Fibroblast of lung (primary cell): ENCODE measurements at regions not wholly inside any gene's neighbourhood (a gene's known extent, or its start where the extent isn't known, plus 50 kb on each side); places are given as distances from the start of the nearest gene placed in this dataset.

Source experiments
- DNase-seq, 2 donors: peaks; one replicate each; pipeline versions ENCODE4 v3.0.0 to v3.0.0-alpha.2; 2010; ENCODE audit warnings: low read depth in 2 of 2
- H2AFZ ChIP-seq: 2 replicates; pipeline ENCODE4 v1.5.1; 2012; ENCODE audit warnings: low read length, control low read depth, inconsistent platforms
- H3K27ac ChIP-seq: 2 replicates; pipeline ENCODE4 v1.5.1; 2011; ENCODE audit warnings: low read length, control low read depth; ENCODE audit not compliant: insufficient read depth
- H3K27me3 ChIP-seq: 2 replicates; pipeline ENCODE4 v1.5.1; 2011; ENCODE audit warnings: mild to moderate bottlenecking, low read length; ENCODE audit not compliant: control insufficient read depth, insufficient read depth
- H3K36me3 ChIP-seq: 2 replicates; pipeline ENCODE4 v1.5.1; 2011; ENCODE audit warnings: low read length; ENCODE audit not compliant: control insufficient read depth, insufficient read depth
- H3K4me1 ChIP-seq: 2 replicates; pipeline ENCODE4 v1.5.1; 2011; ENCODE audit warnings: low read length; ENCODE audit not compliant: control insufficient read depth, insufficient read depth; ENCODE audit errors: extremely low read depth
- H3K4me2 ChIP-seq: 2 replicates; pipeline ENCODE4 v1.5.1; 2011; ENCODE audit warnings: low read length, control low read depth; ENCODE audit not compliant: insufficient read depth; ENCODE audit errors: extremely low read depth
- H3K4me3 ChIP-seq, 4 experiments: fragments of 200-600 bp in 1 of 4; sonication (generic) in 1 of 4; replicated peaks in 1 of 4; 2 replicates each; pipeline ENCODE4 v1.5.1; 2011 to 2016; ENCODE audit warnings: low read length in 4 of 4, low read depth in 3 of 4, mild to moderate bottlenecking in 3 of 4, control low read depth in 2 of 4, inconsistent platforms in 1 of 4, mixed read lengths in 1 of 4; ENCODE audit not compliant: insufficient read depth in 1 of 4; ENCODE audit errors: control extremely low read depth in 1 of 4
- H3K79me2 ChIP-seq: 2 replicates; pipeline ENCODE4 v1.5.1; 2012; ENCODE audit warnings: mild to moderate bottlenecking, low read length, inconsistent platforms; ENCODE audit not compliant: control insufficient read depth, insufficient read depth
- H3K9ac ChIP-seq: 2 replicates; pipeline ENCODE4 v1.5.1; 2011; ENCODE audit warnings: mild to moderate bottlenecking, low read length, control low read depth; ENCODE audit not compliant: insufficient read depth
- H3K9me3 ChIP-seq: 2 replicates; pipeline ENCODE4 v1.5.1; 2012; ENCODE audit warnings: low read depth, low read length; ENCODE audit not compliant: control insufficient read depth, insufficient read depth
- H4K20me1 ChIP-seq: 2 replicates; pipeline ENCODE4 v1.5.1; 2011; ENCODE audit warnings: low read length; ENCODE audit not compliant: control insufficient read depth, insufficient read depth; ENCODE audit errors: extremely low read depth
- CTCF ChIP-seq, 2 donors: IDR thresholded peaks in 1 of 2; conservative IDR thresholded peaks in 1 of 2; 1 replicate in 1 of 2; 2 replicates in 1 of 2; pipeline ENCODE4 v1.5.1; 2011 to 2012; ENCODE audit warnings: low read length in 2 of 2, control low read depth in 1 of 2, inconsistent platforms in 1 of 2, low read depth in 1 of 2, mild to moderate bottlenecking in 1 of 2
- EZH2 ChIP-seq: IDR thresholded peaks from 2 replicates; pipeline ENCODE4 v1.5.1; 2012; ENCODE audit warnings: low read length, control low read depth, mild to moderate bottlenecking; ENCODE audit errors: missing control alignments

GRCh38 chr3:66823009-66823397 is 175.1 kb upstream of the KBTBD8 start:
- H3K27me3 ChIP-seq, result peaks cover 2% of the 10 kb centered on the region
- TF ChIP-seq EZH2 (no peak), CTCF (conservative IDR thresholded peaks at IDR 0.05 in 1 of 2, IDR thresholded peaks at IDR 0.05 in 1 of 2; ENCODE audit: low read depth in 1 of 2, low read length in 2 of 2) (no peak)
- H3K4me1 ChIP-seq, result no peaks in the 10 kb centered on the region
- H3K4me3 ChIP-seq, result no peak overlapping the region
- H3K27ac ChIP-seq, result no peak overlapping the region
- no peaks in the 10 kb centered on the region for H3K79me2 ChIP-seq
- no peaks in the 10 kb centered on the region for H3K36me3 ChIP-seq
- H3K9me3 ChIP-seq, result no peaks in the 10 kb centered on the region
- peak in 1 of 2 donors; percentile 15 for DNase-seq
- H4K20me1 ChIP-seq, result no peaks in the 10 kb centered on the region
- H3K9ac ChIP-seq, result no peak overlapping the region
- H2AFZ ChIP-seq, result no peak overlapping the region
- H3K4me2 ChIP-seq, result no peak overlapping the region

- Histone ChIP-seq H2AFZ (no peak overlapping the region), H3K9me3 (no peaks in the 10 kb centered on the region), H4K20me1 (no peaks in the 10 kb centered on the region), H3K36me3 (no peaks in the 10 kb centered on the region), H3K4me3 (no peak overlapping the region), H3K27me3 (peaks cover 2% of the 10 kb centered on the region), H3K4me1 (no peaks in the 10 kb centered on the region), H3K4me2 (no peak overlapping the region), H3K9ac (no peak overlapping the region), H3K79me2 (no peaks in the 10 kb centered on the region), H3K27ac (no peak overlapping the region)
- no peak for DNase-seq
- no peak for TF ChIP-seq CTCF (conservative IDR thresholded peaks at IDR 0.05 in 1 of 2, IDR thresholded peaks at IDR 0.05 in 1 of 2; ENCODE audit: low read depth in 1 of 2, low read length in 2 of 2)
Measured at GRCh38 chr3:66823532-66823931, 174.6 kb upstream of the KBTBD8 start.

DNA sequence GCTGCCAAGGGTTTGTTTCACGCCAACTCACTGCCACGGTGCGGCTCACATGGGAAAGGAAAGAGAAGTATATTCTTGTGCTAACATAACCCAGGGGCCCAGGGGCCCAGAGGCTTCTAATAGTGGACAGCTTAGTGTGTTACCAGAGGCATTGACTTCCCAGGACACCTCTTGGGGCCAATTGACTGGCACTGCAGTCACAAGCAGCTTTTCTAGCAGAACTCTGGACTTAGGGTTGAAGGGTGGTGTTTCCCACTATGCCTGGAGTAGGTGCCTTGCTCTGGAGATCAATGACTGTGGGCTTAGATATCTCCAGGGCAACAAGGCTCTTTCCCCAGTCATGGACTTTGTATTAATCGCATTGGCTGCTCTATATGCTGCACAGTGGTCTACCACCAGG is 172.7 kb upstream of the KBTBD8 start:
- peaks cover 2% of the 10 kb centered on the region for H3K27me3 ChIP-seq
- H3K79me2 ChIP-seq, result no peaks in the 10 kb centered on the region
- H3K4me2 ChIP-seq, result no peak overlapping the region
- no peak for DNase-seq
- no peaks in the 10 kb centered on the region for H3K4me1 ChIP-seq
- TF ChIP-seq EZH2, result no peak
- no peak for TF ChIP-seq CTCF (conservative IDR thresholded peaks at IDR 0.05 in 1 of 2, IDR thresholded peaks at IDR 0.05 in 1 of 2; ENCODE audit: low read depth in 1 of 2, low read length in 2 of 2)
- H3K4me3 ChIP-seq, result no peak overlapping the region
- H2AFZ ChIP-seq, result no peak overlapping the region
- no peak overlapping the region for H3K9ac ChIP-seq
- no peaks in the 10 kb centered on the region for H3K36me3 ChIP-seq
- H3K27ac ChIP-seq, result no peak overlapping the region
- no peaks in the 10 kb centered on the region for H4K20me1 ChIP-seq
- H3K9me3 ChIP-seq, result no peaks in the 10 kb centered on the region
